HL-60 (cell line): ENCODE measurements at regions not wholly inside any gene's neighbourhood (a gene's known extent, or its start where the extent isn't known, plus 50 kb on each side); places are given as distances from the start of the nearest gene placed in this dataset.

Source experiments
- DNase-seq, 2 experiments: peaks; one replicate each; pipeline ENCODE4 v3.0.0-alpha.2; 2010 to 2020; ENCODE audit warnings: low read depth in 1 of 2, low spot score in 1 of 2
- H3K27ac ChIP-seq: fragments of 250-450 bp; sonication (Bioruptor Pico); replicated peaks from 2 replicates; pipeline ENCODE4 v1.5.1; 2020; ENCODE audit warnings: mild to moderate bottlenecking, moderate library complexity
- H3K27me3 ChIP-seq: fragments of 250-450 bp; sonication (Bioruptor Pico); 2 replicates; pipeline ENCODE4 v1.5.1; 2021; ENCODE audit warnings: mild to moderate bottlenecking, moderate library complexity; ENCODE audit not compliant: insufficient read depth, poor library complexity, severe bottlenecking
- H3K4me3 ChIP-seq: replicated peaks from 2 replicates; pipeline ENCODE4 v1.5.1; 2011; ENCODE audit warnings: mild to moderate bottlenecking, control low read depth, low read length; ENCODE audit not compliant: insufficient read depth
- CTCF ChIP-seq: IDR thresholded peaks from one replicate; pipeline ENCODE4 v1.5.1; 2011; ENCODE audit warnings: low read length, control low read depth, inconsistent platforms; ENCODE audit not compliant: insufficient read depth
- GABPA ChIP-seq: IDR thresholded peaks from 2 replicates; pipeline ENCODE4 v1.6.1; 2012; ENCODE audit warnings: low read depth
- POLR2AphosphoS5 ChIP-seq: IDR thresholded peaks from 2 replicates; pipeline ENCODE4 v1.6.1; 2012; ENCODE audit warnings: low read depth
- SPI1 ChIP-seq: IDR thresholded peaks from 2 replicates; pipeline ENCODE4 v1.6.1; 2012; ENCODE audit warnings: low read depth, mild to moderate bottlenecking, borderline replicate concordance
- TF ChIP-seq, protein P1 (sequence below): IDR thresholded peaks from 2 replicates; pipeline ENCODE4 v1.6.1; 2012; ENCODE audit warnings: low read depth; ENCODE audit not compliant: insufficient replicate concordance

DNA sequence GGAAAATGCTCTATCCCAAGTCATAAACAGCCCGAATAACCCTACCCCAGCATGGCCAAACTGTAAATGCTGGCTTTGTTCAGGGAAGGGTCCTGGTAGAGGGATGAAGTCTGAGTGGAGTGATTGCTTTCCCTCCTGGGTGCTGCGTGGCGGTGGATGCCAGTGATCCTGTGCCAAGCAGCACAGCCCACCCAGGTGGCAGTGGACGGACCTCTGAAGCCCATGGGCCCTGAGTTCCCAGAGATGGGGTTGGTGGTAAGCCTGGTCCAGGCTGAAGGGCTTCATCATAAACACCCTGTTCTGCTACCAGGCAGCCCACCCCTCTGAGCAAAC, 69.3 kb upstream of the ITGA11 start:
- DNase-seq: no peak
- TF ChIP-seq POLR2AphosphoS5 (no peak), CTCF (no peak)
- Histone ChIP-seq H3K27me3 (no peaks in the 10 kb centered on the region), H3K4me3 (no peak overlapping the region), H3K27ac (no peak overlapping the region)

GRCh38 chr15:68501616-68502015, 69.7 kb upstream of the ITGA11 start:
- Histone ChIP-seq H3K27ac (no peak overlapping the region), H3K4me3 (no peak overlapping the region), H3K27me3 (no peaks in the 10 kb centered on the region)
- TF ChIP-seq SPI1: no peak
- no peak for TF ChIP-seq GABPA
- TF ChIP-seq POLR2AphosphoS5: no peak
- no peak for TF ChIP-seq CTCF
- TF ChIP-seq, protein P1, sequence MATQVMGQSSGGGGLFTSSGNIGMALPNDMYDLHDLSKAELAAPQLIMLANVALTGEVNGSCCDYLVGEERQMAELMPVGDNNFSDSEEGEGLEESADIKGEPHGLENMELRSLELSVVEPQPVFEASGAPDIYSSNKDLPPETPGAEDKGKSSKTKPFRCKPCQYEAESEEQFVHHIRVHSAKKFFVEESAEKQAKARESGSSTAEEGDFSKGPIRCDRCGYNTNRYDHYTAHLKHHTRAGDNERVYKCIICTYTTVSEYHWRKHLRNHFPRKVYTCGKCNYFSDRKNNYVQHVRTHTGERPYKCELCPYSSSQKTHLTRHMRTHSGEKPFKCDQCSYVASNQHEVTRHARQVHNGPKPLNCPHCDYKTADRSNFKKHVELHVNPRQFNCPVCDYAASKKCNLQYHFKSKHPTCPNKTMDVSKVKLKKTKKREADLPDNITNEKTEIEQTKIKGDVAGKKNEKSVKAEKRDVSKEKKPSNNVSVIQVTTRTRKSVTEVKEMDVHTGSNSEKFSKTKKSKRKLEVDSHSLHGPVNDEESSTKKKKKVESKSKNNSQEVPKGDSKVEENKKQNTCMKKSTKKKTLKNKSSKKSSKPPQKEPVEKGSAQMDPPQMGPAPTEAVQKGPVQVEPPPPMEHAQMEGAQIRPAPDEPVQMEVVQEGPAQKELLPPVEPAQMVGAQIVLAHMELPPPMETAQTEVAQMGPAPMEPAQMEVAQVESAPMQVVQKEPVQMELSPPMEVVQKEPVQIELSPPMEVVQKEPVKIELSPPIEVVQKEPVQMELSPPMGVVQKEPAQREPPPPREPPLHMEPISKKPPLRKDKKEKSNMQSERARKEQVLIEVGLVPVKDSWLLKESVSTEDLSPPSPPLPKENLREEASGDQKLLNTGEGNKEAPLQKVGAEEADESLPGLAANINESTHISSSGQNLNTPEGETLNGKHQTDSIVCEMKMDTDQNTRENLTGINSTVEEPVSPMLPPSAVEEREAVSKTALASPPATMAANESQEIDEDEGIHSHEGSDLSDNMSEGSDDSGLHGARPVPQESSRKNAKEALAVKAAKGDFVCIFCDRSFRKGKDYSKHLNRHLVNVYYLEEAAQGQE: no peak
- no peak for DNase-seq

DNA sequence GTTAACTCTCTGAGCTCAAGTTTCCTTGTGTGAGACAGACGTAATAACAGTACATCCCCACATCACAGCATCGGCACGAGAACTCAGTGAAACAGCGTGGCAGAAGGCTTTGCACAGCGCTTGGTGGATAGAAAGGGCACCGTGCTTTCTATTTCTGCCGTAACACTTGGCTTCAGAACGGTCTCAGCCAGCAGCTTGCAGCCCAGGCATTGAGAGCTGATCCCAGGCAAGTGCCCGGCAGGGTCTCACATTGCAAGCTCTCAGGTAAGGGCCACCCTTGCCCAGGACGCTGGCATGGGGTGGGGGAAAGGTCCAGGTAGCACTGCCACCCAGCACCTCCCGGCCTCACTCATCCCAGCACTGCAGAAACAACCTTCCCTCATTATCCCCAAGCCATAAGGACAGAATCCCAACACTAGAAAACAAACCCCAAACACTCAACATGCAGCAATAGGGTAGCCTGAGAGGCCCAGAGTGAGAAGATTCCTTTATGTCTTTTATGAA, 70.5 kb upstream of the ITGA11 start:
- Histone ChIP-seq H3K27me3 (no peaks in the 10 kb centered on the region), H3K27ac (no peak overlapping the region), H3K4me3 (no peak overlapping the region)
- DNase-seq: no peak
- no peak for TF ChIP-seq SPI1
- no peak for TF ChIP-seq GABPA
- no peak for TF ChIP-seq CTCF
- no peak for TF ChIP-seq POLR2AphosphoS5

DNA sequence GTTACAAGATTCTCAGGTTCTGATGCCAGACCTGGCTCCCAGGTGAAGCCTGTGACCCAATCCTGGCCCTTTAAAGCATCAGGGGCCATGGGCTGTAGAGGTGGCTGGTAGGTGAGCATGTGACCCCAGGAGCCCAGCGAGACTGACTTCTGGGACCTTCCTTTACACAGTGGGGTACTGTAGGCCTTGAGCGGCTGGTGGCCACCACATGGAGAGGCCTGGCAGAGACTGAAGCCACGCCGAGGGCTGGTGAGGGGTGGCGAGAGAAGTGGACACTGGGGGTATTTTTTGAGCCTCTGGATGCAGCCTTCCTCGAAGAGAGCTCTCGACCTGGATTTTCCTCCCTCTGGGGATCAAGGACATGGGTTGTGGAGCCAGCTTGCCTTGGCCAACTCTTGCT, 71.2 kb upstream of the ITGA11 start:
- Histone ChIP-seq H3K27me3 (no peaks in the 10 kb centered on the region), H3K4me3 (no peak overlapping the region), H3K27ac (no peak overlapping the region)
- DNase-seq: no peak
- TF ChIP-seq, protein P1: no peak
- TF ChIP-seq CTCF (no peak), SPI1 (no peak)
